PC-3 (cell line): ENCODE measurements at regions not wholly inside any gene's neighbourhood (a gene's known extent, or its start where the extent isn't known, plus 50 kb on each side); places are given as distances from the start of the nearest gene placed in this dataset.

ENCODE experiments used
- EZH2 ChIP-seq: fragments of 300-600 bp; sonication (generic); IDR thresholded peaks from one replicate; pipeline ENCODE4 v1.6.1; 2017; ENCODE audit warnings: antibody characterized with exemption, mild to moderate bottlenecking, low read length; ENCODE audit not compliant: unreplicated experiment
- EZH2phosphoT487 ChIP-seq: fragments of 300-600 bp; sonication (generic); IDR thresholded peaks from 2 replicates; pipeline ENCODE4 v1.6.1; 2018; ENCODE audit warnings: mild to moderate bottlenecking, antibody characterized with exemption, low read length, borderline replicate concordance
- TF ChIP-seq, protein P1 (sequence below): fragments of 300-600 bp; sonication (generic); conservative IDR thresholded peaks from 2 replicates; pipeline ENCODE4 v1.5.1; 2017; ENCODE audit warnings: antibody characterized with exemption, low read depth, mild to moderate bottlenecking, low read length

DNA sequence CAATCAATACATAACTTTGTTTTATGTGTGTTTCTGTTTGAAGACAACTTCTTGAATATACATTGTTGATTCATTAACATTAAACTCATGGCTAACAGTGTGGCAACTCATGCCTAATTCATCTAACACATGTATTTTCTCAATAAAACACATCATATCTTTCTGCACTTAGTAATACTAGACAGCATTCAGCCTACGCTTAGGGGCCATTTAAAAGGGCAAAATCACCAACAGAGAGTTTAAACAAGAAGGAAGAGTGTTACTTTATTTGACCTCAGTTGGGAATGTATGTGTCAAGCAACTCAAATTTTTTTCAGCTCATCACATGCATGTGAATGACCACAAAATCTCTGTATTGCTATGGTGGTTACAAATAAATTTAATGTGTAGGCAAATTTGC is 128.8 kb upstream of the AADACL2 start:
- TF ChIP-seq EZH2phosphoT487 (no peak), EZH2 (no peak)
- TF ChIP-seq, protein P1, sequence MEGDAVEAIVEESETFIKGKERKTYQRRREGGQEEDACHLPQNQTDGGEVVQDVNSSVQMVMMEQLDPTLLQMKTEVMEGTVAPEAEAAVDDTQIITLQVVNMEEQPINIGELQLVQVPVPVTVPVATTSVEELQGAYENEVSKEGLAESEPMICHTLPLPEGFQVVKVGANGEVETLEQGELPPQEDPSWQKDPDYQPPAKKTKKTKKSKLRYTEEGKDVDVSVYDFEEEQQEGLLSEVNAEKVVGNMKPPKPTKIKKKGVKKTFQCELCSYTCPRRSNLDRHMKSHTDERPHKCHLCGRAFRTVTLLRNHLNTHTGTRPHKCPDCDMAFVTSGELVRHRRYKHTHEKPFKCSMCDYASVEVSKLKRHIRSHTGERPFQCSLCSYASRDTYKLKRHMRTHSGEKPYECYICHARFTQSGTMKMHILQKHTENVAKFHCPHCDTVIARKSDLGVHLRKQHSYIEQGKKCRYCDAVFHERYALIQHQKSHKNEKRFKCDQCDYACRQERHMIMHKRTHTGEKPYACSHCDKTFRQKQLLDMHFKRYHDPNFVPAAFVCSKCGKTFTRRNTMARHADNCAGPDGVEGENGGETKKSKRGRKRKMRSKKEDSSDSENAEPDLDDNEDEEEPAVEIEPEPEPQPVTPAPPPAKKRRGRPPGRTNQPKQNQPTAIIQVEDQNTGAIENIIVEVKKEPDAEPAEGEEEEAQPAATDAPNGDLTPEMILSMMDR: no peak
